PFSK-1 (cell line): ENCODE measurements at regions not wholly inside any gene's neighbourhood (a gene's known extent, or its start where the extent isn't known, plus 50 kb on each side); places are given as distances from the start of the nearest gene placed in this dataset.
A peak's percentile ranks its signal among the peaks of the same experiment; 100 is the strongest.

Experiments
- FOXP2 ChIP-seq: optimal IDR thresholded peaks from 2 replicates; pipeline ENCODE3; 2011; ENCODE audit warnings: borderline replicate concordance, control low read depth, inconsistent platforms; ENCODE audit not compliant: insufficient read depth; ENCODE audit errors: extremely low read length, extremely low read depth
- POLR2AphosphoS5 ChIP-seq: IDR thresholded peaks from 2 replicates; pipeline ENCODE4 v1.6.1; 2012; ENCODE audit warnings: low read depth, mild to moderate bottlenecking, control low read depth, low read length, moderate library complexity
- SIN3A ChIP-seq: IDR thresholded peaks from 2 replicates; pipeline ENCODE4 v1.6.1; 2012; ENCODE audit warnings: mild to moderate bottlenecking, low read length, moderate library complexity, borderline replicate concordance; ENCODE audit not compliant: insufficient read depth
- TAF1 ChIP-seq: IDR thresholded peaks from 2 replicates; pipeline ENCODE4 v1.6.1; 2012; ENCODE audit warnings: low read length, control low read depth, borderline replicate concordance; ENCODE audit not compliant: insufficient read depth
- TF ChIP-seq, protein P1 (sequence below), 2 experiments: IDR thresholded peaks; 2 replicates each; pipeline versions ENCODE4 v1.6.1 to v1.8.0; 2011 to 2012; ENCODE audit warnings: low read depth in 2 of 2, low read length in 2 of 2, control low read depth in 1 of 2, inconsistent platforms in 1 of 2, mild to moderate bottlenecking in 1 of 2, moderate library complexity in 1 of 2; ENCODE audit not compliant: insufficient read depth in 1 of 2

DNA sequence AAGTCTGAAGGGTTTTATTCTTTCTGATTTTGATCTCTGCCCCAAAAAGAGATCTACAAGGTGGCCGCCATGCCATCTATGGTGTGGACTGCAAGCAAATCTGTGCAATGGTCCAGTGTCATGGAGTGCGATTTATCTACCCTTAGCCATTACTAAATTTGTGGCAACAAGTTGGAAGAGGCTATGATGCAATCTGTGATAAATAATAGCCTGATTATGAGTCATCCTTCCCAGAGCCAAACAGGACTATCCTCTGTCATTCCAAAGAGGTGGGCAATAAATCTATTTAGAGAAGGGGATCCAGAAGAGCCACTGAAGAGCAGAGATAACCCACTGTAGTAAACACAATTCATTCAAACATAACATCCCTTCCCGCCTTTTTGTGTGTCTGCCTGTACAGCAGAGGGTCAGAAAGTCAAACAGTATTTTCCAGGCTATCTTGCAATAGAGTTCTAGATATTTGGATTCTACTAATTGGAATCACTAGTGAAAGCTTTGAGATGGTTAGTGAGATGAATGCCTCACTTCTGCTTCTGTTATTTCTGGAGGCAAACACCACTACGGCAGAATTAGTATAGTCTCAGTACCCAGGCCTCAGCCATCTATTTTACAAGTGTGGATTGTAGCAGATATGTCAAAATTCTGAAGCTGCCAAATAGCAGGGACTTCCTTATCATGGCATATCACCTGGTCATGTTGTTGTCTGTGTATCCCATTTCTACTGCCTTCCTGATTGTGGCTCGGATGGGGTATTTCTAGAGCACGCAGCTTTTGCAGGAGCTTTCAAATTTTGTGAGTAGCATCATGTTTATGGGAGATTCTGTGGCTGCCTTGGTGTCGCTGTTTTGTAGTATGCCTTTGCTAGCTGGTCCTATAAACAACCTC, 192.0 kb downstream of the SMIM20 start:
- TF ChIP-seq POLR2AphosphoS5 (no peak), FOXP2 (no peak), SIN3A (no peak), TAF1 (no peak)
- TF ChIP-seq, protein P1, sequence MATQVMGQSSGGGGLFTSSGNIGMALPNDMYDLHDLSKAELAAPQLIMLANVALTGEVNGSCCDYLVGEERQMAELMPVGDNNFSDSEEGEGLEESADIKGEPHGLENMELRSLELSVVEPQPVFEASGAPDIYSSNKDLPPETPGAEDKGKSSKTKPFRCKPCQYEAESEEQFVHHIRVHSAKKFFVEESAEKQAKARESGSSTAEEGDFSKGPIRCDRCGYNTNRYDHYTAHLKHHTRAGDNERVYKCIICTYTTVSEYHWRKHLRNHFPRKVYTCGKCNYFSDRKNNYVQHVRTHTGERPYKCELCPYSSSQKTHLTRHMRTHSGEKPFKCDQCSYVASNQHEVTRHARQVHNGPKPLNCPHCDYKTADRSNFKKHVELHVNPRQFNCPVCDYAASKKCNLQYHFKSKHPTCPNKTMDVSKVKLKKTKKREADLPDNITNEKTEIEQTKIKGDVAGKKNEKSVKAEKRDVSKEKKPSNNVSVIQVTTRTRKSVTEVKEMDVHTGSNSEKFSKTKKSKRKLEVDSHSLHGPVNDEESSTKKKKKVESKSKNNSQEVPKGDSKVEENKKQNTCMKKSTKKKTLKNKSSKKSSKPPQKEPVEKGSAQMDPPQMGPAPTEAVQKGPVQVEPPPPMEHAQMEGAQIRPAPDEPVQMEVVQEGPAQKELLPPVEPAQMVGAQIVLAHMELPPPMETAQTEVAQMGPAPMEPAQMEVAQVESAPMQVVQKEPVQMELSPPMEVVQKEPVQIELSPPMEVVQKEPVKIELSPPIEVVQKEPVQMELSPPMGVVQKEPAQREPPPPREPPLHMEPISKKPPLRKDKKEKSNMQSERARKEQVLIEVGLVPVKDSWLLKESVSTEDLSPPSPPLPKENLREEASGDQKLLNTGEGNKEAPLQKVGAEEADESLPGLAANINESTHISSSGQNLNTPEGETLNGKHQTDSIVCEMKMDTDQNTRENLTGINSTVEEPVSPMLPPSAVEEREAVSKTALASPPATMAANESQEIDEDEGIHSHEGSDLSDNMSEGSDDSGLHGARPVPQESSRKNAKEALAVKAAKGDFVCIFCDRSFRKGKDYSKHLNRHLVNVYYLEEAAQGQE (IDR thresholded peaks at IDR 0.05; ENCODE audit: insufficient read depth in 1 of 2, low read depth in 2 of 2, low read length in 2 of 2), result 0 out of 4 replicates have a peak, but pooled peaks of 1 of the 2 experiments have one; percentile 19
